Breast epithelium (tissue), 3 donors: ENCODE measurements at regions not wholly inside any gene's neighbourhood (a gene's known extent, or its start where the extent isn't known, plus 50 kb on each side); places are given as distances from the start of the nearest gene placed in this dataset.

ENCODE experiments used
- POLR2A ChIP-seq: fragments of 450-650 bp; IDR thresholded peaks from one replicate; pipeline ENCODE4 v1.6.1; 2016; ENCODE audit warnings: antibody characterized with exemption, mild to moderate bottlenecking, moderate library complexity
- TF ChIP-seq, protein P1 (sequence below), 3 donors: fragments of 450-650 bp; IDR thresholded peaks; one replicate each; pipeline ENCODE4 v1.5.1; 2016 to 2017; ENCODE audit warnings: antibody characterized with exemption in 3 of 3, mild to moderate bottlenecking in 3 of 3, moderate library complexity in 3 of 3

DNA sequence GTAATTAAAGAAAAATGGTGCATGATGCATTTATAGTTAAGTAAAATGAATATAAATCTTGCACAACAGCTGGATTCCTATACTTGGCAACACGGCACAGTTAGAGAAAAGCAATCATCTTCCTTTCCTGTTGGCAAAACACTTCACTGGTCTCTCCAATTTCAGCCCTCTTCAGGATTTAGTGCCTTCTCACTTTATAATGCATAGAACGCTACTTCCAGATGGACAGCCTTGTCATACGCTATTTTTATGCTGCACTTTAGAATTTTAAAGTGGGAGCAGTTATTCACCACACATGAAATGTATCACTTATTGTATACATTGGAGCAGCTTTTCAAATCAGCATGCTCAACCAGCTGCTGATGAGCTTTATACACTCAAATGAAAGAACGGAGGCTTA is 194.4 kb upstream of the GBE1 start:
- TF ChIP-seq, protein P1, sequence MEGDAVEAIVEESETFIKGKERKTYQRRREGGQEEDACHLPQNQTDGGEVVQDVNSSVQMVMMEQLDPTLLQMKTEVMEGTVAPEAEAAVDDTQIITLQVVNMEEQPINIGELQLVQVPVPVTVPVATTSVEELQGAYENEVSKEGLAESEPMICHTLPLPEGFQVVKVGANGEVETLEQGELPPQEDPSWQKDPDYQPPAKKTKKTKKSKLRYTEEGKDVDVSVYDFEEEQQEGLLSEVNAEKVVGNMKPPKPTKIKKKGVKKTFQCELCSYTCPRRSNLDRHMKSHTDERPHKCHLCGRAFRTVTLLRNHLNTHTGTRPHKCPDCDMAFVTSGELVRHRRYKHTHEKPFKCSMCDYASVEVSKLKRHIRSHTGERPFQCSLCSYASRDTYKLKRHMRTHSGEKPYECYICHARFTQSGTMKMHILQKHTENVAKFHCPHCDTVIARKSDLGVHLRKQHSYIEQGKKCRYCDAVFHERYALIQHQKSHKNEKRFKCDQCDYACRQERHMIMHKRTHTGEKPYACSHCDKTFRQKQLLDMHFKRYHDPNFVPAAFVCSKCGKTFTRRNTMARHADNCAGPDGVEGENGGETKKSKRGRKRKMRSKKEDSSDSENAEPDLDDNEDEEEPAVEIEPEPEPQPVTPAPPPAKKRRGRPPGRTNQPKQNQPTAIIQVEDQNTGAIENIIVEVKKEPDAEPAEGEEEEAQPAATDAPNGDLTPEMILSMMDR (IDR thresholded peaks at IDR 0.05), result no peak
- TF ChIP-seq POLR2A, result no peak
